GM12878 (cell line): ENCODE measurements at regions not wholly inside any gene's neighbourhood (a gene's known extent, or its start where the extent isn't known, plus 50 kb on each side); places are given as distances from the start of the nearest gene placed in this dataset.

Source experiments
- ATAC-seq: fragments of 200-7000 bp; cut with Tn5 transposase; 3 replicates; pipeline ENCODE4 v1.9.1; 2020; ENCODE audit warnings: mild to moderate bottlenecking, moderate library complexity
- BruUV-seq: library from RNA; stranded (reverse); fragments of 400-500 nt; replicated peaks from 2 replicates; lab custom pipeline; 2021; lab: Mats Ljungman, UMichigan
- CTCF ChIA-PET: fragments of 300-600 bp; sonication (Branson Sonifier 250); formaldehyde crosslinking; extraction: SDS; loops from one replicate; lab custom pipeline; 2021; ENCODE audit warnings: inconsistent platforms; lab: Yijun Ruan, JAX
- POLR2A ChIA-PET: fragments of 350-600 bp; formaldehyde crosslinking; extraction: SDS; loops from one replicate; lab custom pipeline; 2021; ENCODE audit warnings: inconsistent platforms; lab: Charles Lee
- RAD21 ChIA-PET: fragments of 300-600 bp; sonication (Branson Sonifier 250); formaldehyde crosslinking; loops from one replicate; lab custom pipeline; 2023; ENCODE audit warnings: antibody characterized with exemption; ENCODE audit not compliant: unreplicated experiment; lab: Charles Lee
- SMC1A ChIA-PET: fragments of 300-600 bp; sonication (Branson Sonifier 250); formaldehyde crosslinking; loops from one replicate; lab custom pipeline; 2023; ENCODE audit not compliant: unreplicated experiment, uncharacterized antibody; lab: Charles Lee
- DNase-seq: peaks from one replicate; pipeline ENCODE4 v3.0.0-alpha.2; 2011; ENCODE audit warnings: low read depth, low spot score
- FAIRE-seq: peaks from 3 replicates; lab custom pipeline; 2011; peaks lifted over from hg19 to GRCh38; lab: Jason Lieb, UNC
- H2AFZ ChIP-seq: 2 replicates; pipeline ENCODE4 v1.6.0; 2011; ENCODE audit warnings: low read depth, low read length, control low read depth; ENCODE audit not compliant: control insufficient read depth
- H3K27ac ChIP-seq: 2 replicates; pipeline ENCODE4 v1.5.1; 2011; ENCODE audit warnings: control low read depth; ENCODE audit not compliant: control insufficient read depth, insufficient read depth
- H3K27me3 ChIP-seq, 2 experiments: replicated peaks in 1 of 2; 2 replicates each; pipeline versions ENCODE4 v1.6.0 to v1.6.1; 2011; ENCODE audit warnings: low read length in 1 of 2; ENCODE audit not compliant: control insufficient read depth in 2 of 2, insufficient read depth in 2 of 2
- H3K36me3 ChIP-seq, 2 experiments: 2 replicates each; pipeline ENCODE4 v1.5.1; 2011; ENCODE audit warnings: low read length in 1 of 2; ENCODE audit not compliant: control insufficient read depth in 2 of 2, insufficient read depth in 2 of 2
- H3K4me1 ChIP-seq: 2 replicates; pipeline ENCODE4 v1.6.1; 2011; ENCODE audit warnings: mild to moderate bottlenecking, low read length, moderate library complexity, mixed read lengths; ENCODE audit not compliant: control insufficient read depth, insufficient read depth
- H3K4me2 ChIP-seq: 2 replicates; pipeline ENCODE4 v1.6.0; 2011; ENCODE audit warnings: control low read depth; ENCODE audit not compliant: control insufficient read depth, insufficient read depth
- H3K4me3 ChIP-seq: fragments of 200-600 bp; sonication (generic); 2 replicates; pipeline ENCODE4 v1.5.1; 2016
- H3K79me2 ChIP-seq: 2 replicates; pipeline ENCODE4 v1.6.0; 2011; ENCODE audit warnings: low read length; ENCODE audit not compliant: control insufficient read depth, insufficient read depth
- H3K9ac ChIP-seq: 2 replicates; pipeline ENCODE4 v1.8.0; 2011; ENCODE audit warnings: low read length, control low read depth, mixed read lengths; ENCODE audit not compliant: control insufficient read depth, insufficient read depth
- H3K9me3 ChIP-seq: replicated peaks from 3 replicates; pipeline ENCODE4 v1.5.1; 2011; ENCODE audit warnings: mild to moderate bottlenecking, low read length; ENCODE audit not compliant: control insufficient read depth, insufficient read depth
- H4K20me1 ChIP-seq: 2 replicates; pipeline ENCODE4 v1.6.0; 2011; ENCODE audit not compliant: control insufficient read depth, insufficient read depth
- EGR1 ChIP-seq, 2 experiments: IDR thresholded peaks; 1 replicate in 1 of 2; 2 replicates in 1 of 2; pipeline ENCODE4 v1.6.1; 2011 to 2012; ENCODE audit warnings: low read depth in 2 of 2, low read length in 2 of 2, borderline replicate concordance in 1 of 2, mild to moderate bottlenecking in 1 of 2, moderate library complexity in 1 of 2
- SPI1 ChIP-seq: IDR thresholded peaks from 2 replicates; pipeline ENCODE4 v1.6.1; 2011; ENCODE audit warnings: low read depth, mild to moderate bottlenecking, low read length, moderate library complexity, borderline replicate concordance; ENCODE audit not compliant: insufficient read depth
- WGBS: methylation state at CpG from one replicate; pipeline ENCODE4 v1.1.6; 2016; ENCODE audit warnings: low lambda C conversion rate; ENCODE audit not compliant: insufficient replicate concordance, insufficient coverage; ENCODE audit errors: missing lambda C conversion rate; 5-methylcytosine and 5-hydroxymethylcytosine counted together
- in situ Hi-C: fragments of 300-500 bp; cut with MboI; formaldehyde crosslinking; loops from 9 replicates; pipeline ENCODE4 v1.14.3; 2018; ENCODE audit warnings: mixed read lengths
- intact Hi-C: fragments of 100-400 bp; cut with micrococcal nuclease; formaldehyde crosslinking; loops from one replicate; pipeline ENCODE4 v1.14.2; 2022; ENCODE audit not compliant: unreplicated experiment
- TF ChIP-seq, protein P1 (sequence below): IDR thresholded peaks from 2 replicates; pipeline ENCODE4 v1.6.1; 2011; ENCODE audit warnings: mild to moderate bottlenecking, low read depth, low read length, moderate library complexity; ENCODE audit not compliant: insufficient replicate concordance
- TF ChIP-seq, protein P2 (sequence below): fragments of 450-650 bp; IDR thresholded peaks from 2 replicates; pipeline ENCODE4 v1.6.1; 2018; ENCODE audit warnings: mild to moderate bottlenecking, low read depth, moderate library complexity; ENCODE audit not compliant: partially characterized antibody
- TF ChIP-seq, protein P3 (sequence below): IDR thresholded peaks from 2 replicates; pipeline ENCODE4 v1.6.1; 2011; ENCODE audit warnings: borderline replicate concordance, low read depth, mild to moderate bottlenecking, moderate library complexity, low read length; ENCODE audit not compliant: insufficient read depth, poor library complexity, severe bottlenecking

- no peak overlapping the region for H3K27ac ChIP-seq
- H3K36me3 ChIP-seq, result no peaks in the 10 kb centered on the region
- H3K9ac ChIP-seq, result no peak overlapping the region
- H2AFZ ChIP-seq, result no peak overlapping the region
- H4K20me1 ChIP-seq, result no peaks in the 10 kb centered on the region
- DNase-seq (no peak), ATAC-seq (no peak), FAIRE-seq (no peak)
- intact Hi-C loops (no loop called here), in situ Hi-C loops (no loop called here)
- 63% methylated on average over 3 of the region's 3 CpGs for WGBS
- no peak overlapping the region for H3K4me2 ChIP-seq
- H3K27me3 ChIP-seq, result no peaks in the 10 kb centered on the region; a peak in 1 of 4 replicates
- CTCF ChIA-PET, result no interaction called here
- RAD21 ChIA-PET, result no interaction called here
- H3K79me2 ChIP-seq, result no peaks in the 10 kb centered on the region
- BruUV-seq, result no TSS peak
- no peaks in the 10 kb centered on the region for H3K4me1 ChIP-seq
- SMC1A ChIA-PET, result no interaction called here
- no peaks in the 10 kb centered on the region for H3K9me3 ChIP-seq
- POLR2A ChIA-PET, result no interaction called here
- no peak for TF ChIP-seq SPI1
- TF ChIP-seq, protein P1, sequence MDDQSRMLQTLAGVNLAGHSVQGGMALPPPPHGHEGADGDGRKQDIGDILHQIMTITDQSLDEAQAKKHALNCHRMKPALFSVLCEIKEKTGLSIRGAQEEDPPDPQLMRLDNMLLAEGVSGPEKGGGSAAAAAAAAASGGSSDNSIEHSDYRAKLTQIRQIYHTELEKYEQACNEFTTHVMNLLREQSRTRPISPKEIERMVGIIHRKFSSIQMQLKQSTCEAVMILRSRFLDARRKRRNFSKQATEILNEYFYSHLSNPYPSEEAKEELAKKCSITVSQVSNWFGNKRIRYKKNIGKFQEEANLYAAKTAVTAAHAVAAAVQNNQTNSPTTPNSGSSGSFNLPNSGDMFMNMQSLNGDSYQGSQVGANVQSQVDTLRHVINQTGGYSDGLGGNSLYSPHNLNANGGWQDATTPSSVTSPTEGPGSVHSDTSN, result peak; percentile 7
- TF ChIP-seq EGR1 (IDR thresholded peaks at IDR 0.05; ENCODE audit: borderline replicate concordance in 1 of 2, low read depth in 2 of 2, low read length in 2 of 2), result no peak
- TF ChIP-seq, protein P2, sequence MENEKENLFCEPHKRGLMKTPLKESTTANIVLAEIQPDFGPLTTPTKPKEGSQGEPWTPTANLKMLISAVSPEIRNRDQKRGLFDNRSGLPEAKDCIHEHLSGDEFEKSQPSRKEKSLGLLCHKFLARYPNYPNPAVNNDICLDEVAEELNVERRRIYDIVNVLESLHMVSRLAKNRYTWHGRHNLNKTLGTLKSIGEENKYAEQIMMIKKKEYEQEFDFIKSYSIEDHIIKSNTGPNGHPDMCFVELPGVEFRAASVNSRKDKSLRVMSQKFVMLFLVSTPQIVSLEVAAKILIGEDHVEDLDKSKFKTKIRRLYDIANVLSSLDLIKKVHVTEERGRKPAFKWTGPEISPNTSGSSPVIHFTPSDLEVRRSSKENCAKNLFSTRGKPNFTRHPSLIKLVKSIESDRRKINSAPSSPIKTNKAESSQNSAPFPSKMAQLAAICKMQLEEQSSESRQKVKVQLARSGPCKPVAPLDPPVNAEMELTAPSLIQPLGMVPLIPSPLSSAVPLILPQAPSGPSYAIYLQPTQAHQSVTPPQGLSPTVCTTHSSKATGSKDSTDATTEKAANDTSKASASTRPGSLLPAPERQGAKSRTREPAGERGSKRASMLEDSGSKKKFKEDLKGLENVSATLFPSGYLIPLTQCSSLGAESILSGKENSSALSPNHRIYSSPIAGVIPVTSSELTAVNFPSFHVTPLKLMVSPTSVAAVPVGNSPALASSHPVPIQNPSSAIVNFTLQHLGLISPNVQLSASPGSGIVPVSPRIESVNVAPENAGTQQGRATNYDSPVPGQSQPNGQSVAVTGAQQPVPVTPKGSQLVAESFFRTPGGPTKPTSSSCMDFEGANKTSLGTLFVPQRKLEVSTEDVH, result no peak
- TF ChIP-seq, protein P3, sequence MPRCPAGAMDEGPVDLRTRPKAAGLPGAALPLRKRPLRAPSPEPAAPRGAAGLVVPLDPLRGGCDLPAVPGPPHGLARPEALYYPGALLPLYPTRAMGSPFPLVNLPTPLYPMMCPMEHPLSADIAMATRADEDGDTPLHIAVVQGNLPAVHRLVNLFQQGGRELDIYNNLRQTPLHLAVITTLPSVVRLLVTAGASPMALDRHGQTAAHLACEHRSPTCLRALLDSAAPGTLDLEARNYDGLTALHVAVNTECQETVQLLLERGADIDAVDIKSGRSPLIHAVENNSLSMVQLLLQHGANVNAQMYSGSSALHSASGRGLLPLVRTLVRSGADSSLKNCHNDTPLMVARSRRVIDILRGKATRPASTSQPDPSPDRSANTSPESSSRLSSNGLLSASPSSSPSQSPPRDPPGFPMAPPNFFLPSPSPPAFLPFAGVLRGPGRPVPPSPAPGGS, result peak; percentile 71
- H3K4me3 ChIP-seq, result no peak overlapping the region
These were observed 87.3 kb upstream of the OSTN start for GRCh38 chr3:191111722-191112121.
